BE2C (cell line): ENCODE measurements at regions not wholly inside any gene's neighbourhood (a gene's known extent, or its start where the extent isn't known, plus 50 kb on each side); places are given as distances from the start of the nearest gene placed in this dataset.
A peak's percentile ranks its signal among the peaks of the same experiment; 100 is the strongest.

Source experiments
- DNase-seq: peaks from one replicate; pipeline ENCODE4 v3.0.0-alpha.2; 2020
- H3K27me3 ChIP-seq: fragments of 250-450 bp; sonication (Bioruptor Pico); 2 replicates; pipeline ENCODE4 v1.5.1; 2020; ENCODE audit warnings: mild to moderate bottlenecking
- H3K36me3 ChIP-seq: fragments of 250-450 bp; sonication (Bioruptor Pico); 2 replicates; pipeline ENCODE4 v1.5.1; 2020; ENCODE audit warnings: mild to moderate bottlenecking
- H3K4me1 ChIP-seq: fragments of 250-450 bp; sonication (Bioruptor Pico); 2 replicates; pipeline ENCODE4 v1.5.1; 2020
- H3K4me3 ChIP-seq: 2 replicates; pipeline ENCODE4 v1.5.1; 2011; ENCODE audit warnings: low read depth, low read length
- H3K9me3 ChIP-seq: fragments of 250-450 bp; sonication (Bioruptor Pico); 2 replicates; pipeline ENCODE4 v1.5.1; 2020
- CTCF ChIP-seq: IDR thresholded peaks from 2 replicates; pipeline ENCODE4 v1.5.1; 2012; ENCODE audit warnings: mild to moderate bottlenecking, low read depth, low read length

- Histone ChIP-seq H3K36me3 (no peaks in the 10 kb centered on the region), H3K9me3 (no peaks in the 10 kb centered on the region), H3K4me3 (no peak overlapping the region), H3K4me1 (no peaks in the 10 kb centered on the region), H3K27me3 (no peaks in the 10 kb centered on the region)
- no peak for DNase-seq
- no peak for TF ChIP-seq CTCF
These were observed 61.2 kb upstream of the RAB27B start for GRCh38 chr18:54767098-54767497.

GRCh38 chr18:54769526-54770464 is 58.5 kb upstream of the RAB27B start:
- Histone ChIP-seq H3K27me3 (no peaks in the 10 kb centered on the region), H3K4me1 (peaks cover 1% of the 10 kb centered on the region; the same call in 1 of the 2 replicates), H3K4me3 (no peak overlapping the region), H3K9me3 (no peaks in the 10 kb centered on the region), H3K36me3 (no peaks in the 10 kb centered on the region)
- TF ChIP-seq CTCF: no peak
- no peak for DNase-seq

DNA sequence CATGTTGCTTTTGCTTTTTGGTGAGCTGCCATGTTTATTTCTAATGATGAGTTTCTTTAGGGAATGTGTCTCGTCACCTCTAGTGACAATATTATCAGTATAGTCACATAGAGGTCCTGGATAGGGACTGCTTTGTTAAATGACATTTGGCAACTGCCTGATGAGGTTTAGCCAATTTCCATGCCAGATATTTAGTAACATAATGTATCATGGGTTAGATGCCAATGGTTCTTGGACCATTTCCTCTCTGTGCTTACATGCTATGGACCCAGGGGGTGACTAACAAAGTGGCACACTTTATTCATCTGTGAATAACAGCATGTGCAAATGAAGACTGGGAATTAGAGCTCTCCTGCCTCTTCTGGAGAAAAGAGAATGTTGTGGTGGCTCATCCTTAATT is 56.2 kb upstream of the RAB27B start:
- Histone ChIP-seq H3K27me3 (no peaks in the 10 kb centered on the region), H3K4me3 (no peak overlapping the region), H3K9me3 (no peaks in the 10 kb centered on the region), H3K36me3 (no peaks in the 10 kb centered on the region), H3K4me1 (peaks cover 14% of the 10 kb centered on the region)
- DNase-seq: no peak
- TF ChIP-seq CTCF: no peak

- H3K4me1 ChIP-seq: peaks cover 14% of the 10 kb centered on the region
- H3K4me3 ChIP-seq: no peak overlapping the region
- no peaks in the 10 kb centered on the region for H3K36me3 ChIP-seq
- no peaks in the 10 kb centered on the region for H3K9me3 ChIP-seq
- H3K27me3 ChIP-seq: no peaks in the 10 kb centered on the region
- no peak for DNase-seq
- TF ChIP-seq CTCF: no peak
These were observed 53.9 kb upstream of the RAB27B start for GRCh38 chr18:54774423-54774822.

DNA sequence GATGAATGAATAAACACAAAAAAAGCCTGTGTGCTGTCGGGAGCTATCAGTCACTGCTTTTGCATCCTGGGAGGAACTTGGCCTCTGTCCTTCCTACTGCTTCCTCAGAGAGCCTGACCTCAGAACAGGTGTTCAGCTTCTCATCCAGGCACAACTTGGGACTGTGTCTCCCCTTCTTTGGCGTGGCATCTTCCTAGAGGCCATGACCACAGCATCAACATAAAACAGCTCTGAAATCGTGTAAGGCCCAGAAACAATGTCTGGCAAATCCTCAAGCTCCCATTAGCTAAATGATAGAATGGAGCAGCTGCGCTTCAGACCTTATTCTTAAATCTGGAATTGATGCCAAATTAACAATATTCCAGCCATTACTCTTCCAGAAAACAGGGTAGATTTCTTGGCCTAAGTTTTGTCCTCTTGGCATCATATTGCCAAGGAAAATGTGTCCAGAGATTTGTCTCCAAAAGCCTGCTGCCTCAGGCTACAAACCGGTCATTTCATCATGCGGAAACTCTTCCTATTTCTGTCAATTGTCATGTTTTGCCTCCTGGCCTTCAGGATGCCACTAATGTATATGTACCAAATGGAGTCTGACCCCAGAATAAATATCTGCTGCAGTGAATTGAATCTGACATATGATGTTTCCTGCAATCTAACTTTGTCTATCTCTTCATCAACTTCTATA is 53.2 kb upstream of the RAB27B start:
- Histone ChIP-seq H3K9me3 (no peaks in the 10 kb centered on the region), H3K27me3 (no peaks in the 10 kb centered on the region), H3K4me3 (no peak overlapping the region), H3K4me1 (peaks cover 14% of the 10 kb centered on the region), H3K36me3 (no peaks in the 10 kb centered on the region)
- TF ChIP-seq CTCF: no peak
- DNase-seq: peak; percentile 37

- Histone ChIP-seq H3K4me1 (peaks cover 14% of the 10 kb centered on the region), H3K27me3 (no peaks in the 10 kb centered on the region), H3K36me3 (no peaks in the 10 kb centered on the region), H3K9me3 (no peaks in the 10 kb centered on the region), H3K4me3 (no peak overlapping the region)
- DNase-seq: peak; percentile 31
- peak; percentile 28; the same call in 1 of the 2 replicates for TF ChIP-seq CTCF
These were observed 52.6 kb upstream of the RAB27B start for GRCh38 chr18:54775686-54776085.
